ENCODE measurements at regions not wholly inside any gene's neighbourhood (a gene's known extent, or its start where the extent isn't known, plus 50 kb on each side); places are given as distances from the start of the nearest gene placed in this dataset.

GRCh38 chr17:73697872-73698271, 53.6 kb upstream of the SDK2 start:
- H3K4me1 Mint-ChIP-seq: peaks cover 16% of the 10 kb centered on the region
- Histone ChIP-seq H3K9ac (no peak overlapping the region), H3K9me3 (ENCODE audit: low read depth) (no peaks in the 10 kb centered on the region), H4K20me1 (ENCODE audit: low read depth) (no peaks in the 10 kb centered on the region), H3K4me2 (no peak overlapping the region), H3K36me3 (no peaks in the 10 kb centered on the region), H3F3A (ENCODE audit: low read depth) (peaks cover 16% of the 10 kb centered on the region), H3K4me1 (peaks cover 6% of the 10 kb centered on the region), H3K27ac (no peak overlapping the region), H2AFZ (replicated peaks) (no peak overlapping the region), H3K27me3 (peaks cover 11% of the 10 kb centered on the region), H3K79me2 (ENCODE audit: low read depth) (no peaks in the 10 kb centered on the region), H3K4me3 (no peak overlapping the region)
- DNase-seq (ENCODE audit: low spot score): no peak
- no peak for TF ChIP-seq EZH2phosphoT487 (IDR thresholded peaks at IDR 0.05)
- TF ChIP-seq CTCF (IDR thresholded peaks at IDR 0.05): peak; percentile 21
- H3K9me3 Mint-ChIP-seq: peaks cover 3% of the 10 kb centered on the region
- H3K4me3 Mint-ChIP-seq: no peak overlapping the region
- H3K27me3 Mint-ChIP-seq (ENCODE audit: insufficient read depth, low read depth): peaks cover 15% of the 10 kb centered on the region
- no peaks in the 10 kb centered on the region for H3K36me3 Mint-ChIP-seq
- H3K27ac Mint-ChIP-seq: peak overlapping the region; percentile 8

GRCh38 chr17:73698966-73699365, 54.7 kb upstream of the SDK2 start:
- H3K9me3 ChIP-seq (ENCODE audit: low read depth): no peaks in the 10 kb centered on the region

GRCh38 chr17:73701701-73702100, 57.5 kb upstream of the SDK2 start:
- no peak overlapping the region for H3K27ac Mint-ChIP-seq
- H3K4me3 Mint-ChIP-seq: no peak overlapping the region

More at GRCh38 chr17:73698966-73699365, 54.7 kb upstream of the SDK2 start:
- no peak for DNase-seq (ENCODE audit: low spot score)
- Mint-ChIP-seq H3K9me3 (peaks cover 3% of the 10 kb centered on the region), H3K4me3 (no peak overlapping the region), H3K27ac (no peak overlapping the region), H3K4me1 (peaks cover 14% of the 10 kb centered on the region), H3K27me3 (ENCODE audit: insufficient read depth, low read depth) (peaks cover 15% of the 10 kb centered on the region), H3K36me3 (no peaks in the 10 kb centered on the region)
- no peaks in the 10 kb centered on the region for H3K36me3 ChIP-seq
- no peaks in the 10 kb centered on the region for H4K20me1 ChIP-seq (ENCODE audit: low read depth)
- H2AFZ ChIP-seq (replicated peaks): no peak overlapping the region
- no peak overlapping the region for H3K4me3 ChIP-seq
- H3K4me1 ChIP-seq: no peaks in the 10 kb centered on the region
- TF ChIP-seq EZH2phosphoT487 (IDR thresholded peaks at IDR 0.05) (no peak), EZH2 (IDR thresholded peaks at IDR 0.05) (no peak), CTCF (IDR thresholded peaks at IDR 0.05) (no peak)
- peaks cover 11% of the 10 kb centered on the region for H3K27me3 ChIP-seq
- H3K27ac ChIP-seq: no peak overlapping the region
- H3F3A ChIP-seq (ENCODE audit: low read depth): peaks cover 16% of the 10 kb centered on the region
- no peak overlapping the region for H3K9ac ChIP-seq
- H3K79me2 ChIP-seq (ENCODE audit: low read depth): no peaks in the 10 kb centered on the region
- H3K4me2 ChIP-seq: no peak overlapping the region

More at GRCh38 chr17:73701701-73702100, 57.5 kb upstream of the SDK2 start:
- no peak overlapping the region for H3K4me3 ChIP-seq
- peaks cover 9% of the 10 kb centered on the region for H3K27me3 Mint-ChIP-seq (ENCODE audit: insufficient read depth, low read depth)
- no peak overlapping the region for H3K4me2 ChIP-seq
- peaks cover 16% of the 10 kb centered on the region for H3K4me1 Mint-ChIP-seq
- TF ChIP-seq EZH2 (IDR thresholded peaks at IDR 0.05) (no peak), EZH2phosphoT487 (IDR thresholded peaks at IDR 0.05) (no peak), CTCF (IDR thresholded peaks at IDR 0.05) (no peak)
- H3K36me3 Mint-ChIP-seq: no peaks in the 10 kb centered on the region
- H3K9me3 ChIP-seq (ENCODE audit: low read depth): no peaks in the 10 kb centered on the region
- H3K4me1 ChIP-seq: no peaks in the 10 kb centered on the region
- no peaks in the 10 kb centered on the region for H4K20me1 ChIP-seq (ENCODE audit: low read depth)
- no peak overlapping the region for H3K9ac ChIP-seq
- H3K79me2 ChIP-seq (ENCODE audit: low read depth): no peaks in the 10 kb centered on the region
- H2AFZ ChIP-seq (replicated peaks): no peak overlapping the region
- H3F3A ChIP-seq (ENCODE audit: low read depth): peaks cover 7% of the 10 kb centered on the region
- H3K36me3 ChIP-seq: no peaks in the 10 kb centered on the region
- no peaks in the 10 kb centered on the region for H3K9me3 Mint-ChIP-seq
- DNase-seq (ENCODE audit: low spot score): no peak
- no peak overlapping the region for H3K27ac ChIP-seq
- H3K27me3 ChIP-seq: peaks cover 11% of the 10 kb centered on the region

Data from neural progenitor cell (in vitro differentiated cells).